NCI-H510A (cell line): ENCODE measurements at regions not wholly inside any gene's neighbourhood (a gene's known extent, or its start where the extent isn't known, plus 50 kb on each side); places are given as distances from the start of the nearest gene placed in this dataset.

Source experiments
- DNase-seq: peaks from one replicate; lab custom pipeline; 2025; lab: John Stamatoyannopoulos, UW

DNA sequence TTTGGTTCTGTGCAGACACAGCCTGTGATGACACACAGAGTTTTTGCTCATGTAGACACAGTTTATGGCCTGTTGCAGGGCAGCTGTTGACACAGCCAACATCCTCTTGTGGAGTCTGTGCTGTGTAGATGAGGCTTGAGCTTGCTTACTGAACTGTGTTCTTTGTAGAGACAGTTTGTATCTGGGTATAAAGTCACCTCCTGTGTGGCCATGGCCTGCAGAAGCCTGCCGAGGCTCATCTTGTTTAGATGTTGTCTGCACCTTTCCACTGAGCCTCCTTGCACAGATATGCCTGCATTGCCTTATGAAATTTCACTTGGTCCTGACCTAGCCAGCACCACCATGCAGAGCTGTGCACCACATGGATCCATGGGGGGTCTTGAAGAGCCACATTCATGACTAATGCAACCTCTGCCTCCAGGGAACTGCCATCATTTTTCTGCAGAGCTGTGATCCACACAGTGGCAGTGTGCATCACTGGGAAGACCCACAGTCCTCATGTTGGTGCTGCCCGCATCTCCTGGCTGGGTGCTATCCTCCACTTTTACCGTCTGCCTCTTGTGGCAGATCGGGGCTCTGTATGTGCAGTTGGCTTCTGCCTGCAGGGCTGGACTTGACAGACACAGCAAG is 198.0 kb upstream of the MAMLD1 start:
- DNase-seq, result no peak

DNA sequence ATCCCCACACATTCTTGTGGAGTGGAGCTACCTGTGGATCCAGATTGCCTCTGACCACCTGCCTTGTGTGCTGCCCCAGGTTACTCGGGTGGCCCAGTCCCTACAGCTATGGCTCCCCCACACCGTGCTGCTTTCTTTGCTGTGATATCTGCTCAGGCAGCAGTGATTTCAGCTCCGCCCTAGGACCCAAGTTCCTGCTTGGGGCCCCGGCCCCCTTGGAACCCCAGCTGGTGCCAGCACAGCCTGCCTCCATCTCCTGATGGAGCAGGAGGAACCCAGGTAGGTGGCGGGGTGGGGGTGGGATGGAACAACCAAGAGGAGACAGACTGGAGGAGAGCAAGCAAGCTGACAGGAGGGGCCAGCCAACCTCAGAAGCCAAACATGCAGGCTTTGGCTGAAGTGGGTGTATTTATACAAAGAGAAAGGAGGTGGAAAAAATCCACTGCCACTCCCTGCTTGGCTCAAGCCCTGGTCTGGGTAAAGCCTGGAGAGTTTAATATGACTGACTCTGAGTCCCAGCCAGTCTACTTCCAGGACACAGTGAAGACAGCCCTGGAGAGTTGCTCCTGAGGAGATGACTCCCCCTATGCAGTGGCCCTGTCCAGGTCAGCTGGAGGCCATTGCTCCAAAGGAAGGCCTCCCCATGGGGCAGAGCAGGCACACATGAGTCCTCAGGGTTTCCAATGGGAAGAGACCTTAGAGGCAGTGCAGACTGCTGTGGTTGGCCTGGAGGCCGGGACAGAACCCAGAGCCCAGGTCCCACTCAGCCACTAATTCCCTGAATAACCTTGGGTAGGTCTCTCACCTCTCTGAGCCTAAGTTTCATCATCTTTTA is 197.1 kb upstream of the MAMLD1 start:
- DNase-seq, result no peak

DNA sequence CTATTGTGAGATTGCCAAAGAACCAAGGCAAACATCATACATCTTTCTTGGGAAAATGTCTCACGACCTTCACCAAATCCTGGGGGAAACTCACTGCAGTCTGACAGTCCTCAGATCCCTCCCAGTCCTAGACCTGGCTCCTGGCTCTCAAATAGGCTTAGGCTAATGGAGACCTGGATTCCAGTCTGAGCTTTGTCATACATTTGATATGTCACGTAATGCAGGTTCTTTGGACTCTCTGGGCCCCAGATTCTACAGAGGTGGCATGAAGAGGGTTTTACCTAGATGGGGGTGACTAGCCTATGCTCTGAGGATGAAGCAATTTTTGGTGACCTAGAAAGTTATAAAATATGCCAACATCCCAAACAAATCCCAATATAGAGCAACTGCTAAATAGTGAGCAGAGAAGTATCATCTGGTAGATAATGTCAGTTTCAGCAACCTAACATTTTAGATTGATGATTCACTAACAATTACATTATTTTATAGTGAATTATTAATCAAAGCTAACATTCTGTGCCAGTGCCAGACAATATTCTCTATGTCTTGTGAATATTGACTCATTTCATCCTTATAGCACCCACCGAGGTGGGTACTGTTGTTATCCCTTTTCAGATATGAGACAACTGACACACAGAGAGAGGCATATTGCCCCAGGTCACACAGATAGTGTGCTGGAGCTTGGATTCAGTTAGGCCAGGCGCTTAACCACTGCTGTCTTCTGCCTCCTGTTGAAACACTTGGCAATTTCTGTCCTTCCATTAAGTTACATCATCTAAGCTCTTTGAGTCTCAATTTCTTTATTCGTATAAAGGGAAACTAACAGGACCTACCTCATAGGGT is 195.4 kb upstream of the MAMLD1 start:
- no peak for DNase-seq

DNA sequence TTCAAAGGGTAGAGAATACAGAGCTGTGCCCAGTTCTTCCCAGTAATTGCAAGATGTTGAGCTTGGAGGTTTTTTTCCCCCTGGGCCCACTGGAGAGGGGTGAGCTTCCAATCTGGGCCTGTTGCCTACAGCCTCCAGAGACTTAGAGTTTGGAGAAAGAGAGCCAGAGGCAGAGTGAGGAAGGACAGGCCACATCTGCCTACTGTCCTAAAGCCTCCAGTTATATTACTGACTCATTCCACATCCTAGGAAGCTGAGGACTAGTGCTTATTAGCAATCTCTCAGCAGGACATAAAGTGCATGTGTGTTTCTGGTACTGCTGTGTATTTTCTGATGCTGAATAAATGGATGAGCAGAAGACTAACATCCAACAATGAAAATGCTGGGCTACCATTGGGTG is 181.0 kb upstream of the MAMLD1 start:
- DNase-seq, result no peak

DNA sequence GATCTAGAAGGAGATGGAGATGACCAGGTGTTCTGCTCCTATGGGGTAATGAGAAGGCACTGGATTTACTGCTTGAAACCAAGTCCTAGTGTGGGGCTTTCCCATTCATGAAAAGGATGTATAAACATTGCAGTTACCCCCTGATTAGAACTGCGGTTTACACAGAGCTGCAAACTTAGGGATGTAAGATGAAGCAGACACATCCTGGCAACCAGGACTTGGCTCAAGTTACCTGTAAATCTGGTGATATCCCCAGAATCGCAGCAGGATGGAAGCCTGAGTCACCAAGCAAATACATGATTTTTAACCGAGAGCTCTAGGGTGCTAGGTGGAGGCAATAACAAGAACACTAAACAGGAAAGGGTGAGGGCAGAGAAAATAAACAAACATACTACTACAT is 178.6 kb upstream of the MAMLD1 start:
- DNase-seq, result no peak

DNA sequence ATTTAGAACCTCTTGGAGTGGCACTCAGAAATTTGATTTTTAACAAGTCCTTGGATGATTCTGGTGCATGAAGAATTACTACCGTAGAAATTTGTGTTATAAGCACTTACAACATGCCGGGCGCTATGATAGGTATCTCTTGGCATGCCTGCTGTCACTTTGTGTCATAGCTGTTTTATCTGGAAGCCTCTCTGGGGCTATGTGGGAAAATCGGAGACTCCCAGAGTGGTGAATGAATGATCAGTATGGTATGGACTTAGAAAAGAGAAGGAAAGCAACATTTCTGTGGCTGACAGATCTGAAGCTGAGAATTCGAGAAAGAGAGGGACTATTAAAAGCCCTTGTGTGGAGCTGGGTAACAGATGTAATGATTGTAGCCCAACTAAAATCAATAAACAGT is 177.4 kb upstream of the MAMLD1 start:
- DNase-seq, result no peak

DNA sequence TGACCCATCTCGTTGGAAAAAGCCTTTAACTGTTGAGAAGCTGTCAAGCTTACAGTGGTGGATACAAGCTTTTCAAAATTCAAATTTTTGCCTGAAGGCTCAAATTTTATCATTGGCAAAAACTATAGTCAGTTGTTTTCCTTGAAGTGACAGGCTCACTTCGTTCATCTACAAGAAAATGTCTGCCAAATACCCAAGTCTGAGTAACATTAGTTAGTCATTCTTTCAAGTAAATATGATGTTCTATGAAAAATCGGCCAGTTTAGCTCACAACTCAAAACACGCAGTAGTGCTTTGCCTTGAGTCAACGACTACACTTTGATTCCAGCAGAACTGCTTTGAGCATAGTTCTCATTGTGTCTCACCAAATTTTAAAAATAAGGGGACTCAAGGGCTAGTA is 170.3 kb upstream of the MAMLD1 start:
- DNase-seq, result no peak

DNA sequence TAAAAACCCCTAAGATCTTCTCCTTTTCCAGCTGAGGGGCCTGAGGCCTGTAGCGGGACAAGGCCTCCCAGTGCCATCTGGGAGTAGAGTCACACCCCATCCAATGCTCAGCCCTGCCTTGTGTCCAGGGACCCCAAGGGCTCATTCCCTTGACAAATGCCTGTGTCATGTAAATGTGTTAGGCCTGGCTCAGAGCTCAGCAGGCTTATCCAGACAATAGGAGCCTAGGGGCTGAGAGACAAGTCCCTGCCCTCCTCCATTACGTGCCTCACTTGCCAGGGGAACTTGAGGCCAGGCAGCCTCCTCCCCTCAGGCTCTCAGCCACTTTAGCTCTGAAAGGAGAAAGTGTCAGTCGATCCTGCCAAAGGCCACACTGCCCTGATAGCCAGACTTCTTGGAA is 166.8 kb upstream of the MAMLD1 start:
- DNase-seq, result no peak

DNA sequence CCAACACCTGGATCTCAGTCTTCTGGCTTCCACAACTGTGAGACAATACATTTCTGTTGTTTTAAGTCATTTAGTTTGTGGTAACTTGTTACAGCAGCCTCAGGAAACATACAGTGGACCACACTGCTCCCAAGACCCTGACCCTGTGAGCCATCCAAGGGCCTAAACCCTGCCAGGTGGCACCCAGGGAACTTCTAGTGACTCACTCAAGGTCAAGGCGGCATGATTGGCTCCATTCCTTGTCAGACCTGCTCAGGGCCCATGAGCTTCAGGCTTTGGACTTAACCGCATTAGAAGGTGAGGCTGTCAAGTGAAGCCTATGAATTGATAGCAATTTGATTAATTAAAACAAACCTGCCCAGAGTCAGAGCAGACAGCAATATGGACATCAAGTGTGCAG is 165.7 kb upstream of the MAMLD1 start:
- DNase-seq, result no peak

DNA sequence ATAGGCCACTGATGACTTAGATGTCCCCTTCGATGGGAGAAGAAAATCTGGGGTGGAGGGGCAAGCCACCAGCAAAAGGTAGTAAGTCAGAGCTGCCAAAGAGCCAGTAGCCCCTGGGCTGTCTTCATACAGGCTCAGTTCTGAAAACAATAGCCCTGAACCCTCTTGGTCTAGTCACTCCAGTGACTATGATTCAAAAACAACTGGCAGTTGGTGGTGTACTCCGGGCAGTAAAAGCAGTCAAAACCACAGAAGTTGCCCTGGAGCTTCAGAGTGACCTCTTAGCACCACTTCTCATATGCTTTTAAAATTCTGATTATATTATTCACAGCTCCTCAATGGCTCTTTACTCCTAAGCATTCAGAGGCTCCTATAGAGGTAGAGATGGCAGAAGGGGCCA is 164.3 kb upstream of the MAMLD1 start:
- no peak for DNase-seq

DNA sequence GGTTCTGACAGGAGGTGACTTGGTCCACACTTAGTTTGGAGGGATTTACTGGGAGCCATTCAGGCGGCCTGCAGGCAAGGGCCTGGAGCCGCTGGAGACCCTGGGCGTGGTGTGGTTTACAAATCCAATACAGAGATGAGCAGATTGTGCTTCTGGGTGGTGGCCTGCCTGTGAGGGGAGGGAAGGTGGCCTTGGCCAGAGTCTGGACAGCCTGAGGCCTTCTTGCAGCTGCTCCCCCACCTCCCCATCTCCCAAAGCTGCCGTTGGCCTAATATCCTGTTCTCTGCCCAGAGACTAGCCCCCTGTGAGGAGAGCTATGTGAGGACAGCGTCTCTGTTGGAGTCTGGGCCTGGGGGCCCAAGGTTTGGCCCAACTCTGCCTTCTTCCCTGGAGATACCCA is 163.9 kb upstream of the MAMLD1 start:
- DNase-seq, result no peak

DNA sequence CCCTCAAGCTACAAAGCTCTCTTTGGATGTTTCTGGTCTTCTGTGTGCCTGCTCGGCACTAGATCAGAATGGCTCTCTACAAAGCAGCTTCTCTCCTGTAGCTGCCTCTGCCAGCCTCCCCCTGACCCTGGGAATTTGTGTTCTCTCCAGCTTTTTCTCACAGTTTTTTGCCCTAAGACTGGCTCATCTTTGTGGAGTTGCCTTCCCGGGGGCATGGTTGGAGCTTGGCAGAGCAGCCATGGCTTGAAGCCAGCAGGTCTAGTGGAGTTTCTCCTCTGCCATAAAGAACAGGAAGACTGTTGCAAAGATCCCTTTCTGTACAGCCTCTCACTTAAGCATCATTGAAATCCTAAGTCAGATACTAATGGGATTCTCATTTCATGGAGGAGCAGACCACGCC is 163.3 kb upstream of the MAMLD1 start:
- DNase-seq, result no peak

DNA sequence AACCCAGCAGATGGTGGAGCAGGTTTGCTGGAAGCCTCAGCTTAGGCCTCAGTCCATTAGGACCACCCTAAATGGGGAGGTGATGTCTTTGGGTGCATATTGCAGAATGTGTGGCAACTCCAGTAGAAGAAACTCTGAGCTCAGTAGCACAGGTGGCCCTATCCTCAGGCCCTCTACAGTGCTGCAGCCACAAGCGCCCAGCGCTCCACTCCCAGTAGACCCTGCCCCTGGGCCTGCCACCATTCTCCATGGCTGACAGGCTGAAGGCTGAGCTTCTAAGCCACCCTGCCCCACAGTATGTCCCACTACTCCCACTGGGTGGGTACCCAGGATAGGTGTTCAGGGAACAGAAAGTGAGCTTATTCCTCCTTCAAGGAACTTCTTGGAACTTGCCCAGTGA is 162.8 kb upstream of the MAMLD1 start:
- DNase-seq, result no peak

DNA sequence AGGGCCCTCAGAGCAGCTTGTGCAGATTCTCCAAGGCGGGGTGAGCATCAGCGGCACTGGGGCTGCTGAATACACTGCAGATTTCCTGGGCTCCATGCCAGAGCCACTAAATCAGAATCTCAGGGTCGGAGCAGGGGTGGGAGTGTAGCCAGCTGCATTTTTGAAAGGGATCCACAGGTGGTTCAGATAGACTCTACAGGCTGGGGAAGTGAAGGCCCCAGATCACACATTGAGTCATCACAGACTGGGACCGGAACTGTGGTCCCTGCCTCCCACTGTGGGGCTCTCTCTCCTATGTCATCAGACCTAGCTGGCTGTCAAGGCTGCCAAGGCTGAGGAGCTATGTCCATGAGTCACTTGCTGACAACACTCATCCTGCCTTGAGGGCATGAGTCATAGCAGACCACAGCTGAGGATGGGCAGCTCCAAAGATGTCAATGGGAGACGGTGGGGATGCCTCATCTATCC is 162.3 kb upstream of the MAMLD1 start:
- DNase-seq, result no peak

DNA sequence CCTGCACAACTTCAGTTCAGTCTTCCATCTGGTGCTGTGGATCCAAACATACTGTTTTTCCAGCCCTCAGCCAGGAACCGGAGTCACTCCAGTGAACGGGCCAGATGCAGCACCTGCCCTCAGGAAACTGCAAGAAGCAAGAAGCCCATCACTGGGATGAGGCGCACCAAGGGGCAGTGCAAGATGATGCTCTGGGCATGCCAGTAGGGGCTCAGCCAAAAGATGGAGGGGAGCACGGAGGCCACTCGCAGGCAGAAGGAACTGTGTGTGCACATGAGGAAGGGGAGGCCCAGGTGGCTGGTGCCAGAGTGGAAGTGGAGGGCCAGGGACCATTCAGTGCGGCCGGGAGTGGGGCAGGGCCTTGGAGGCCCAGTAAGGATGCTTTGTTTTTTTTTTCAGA is 161.7 kb upstream of the MAMLD1 start:
- no peak for DNase-seq

DNA sequence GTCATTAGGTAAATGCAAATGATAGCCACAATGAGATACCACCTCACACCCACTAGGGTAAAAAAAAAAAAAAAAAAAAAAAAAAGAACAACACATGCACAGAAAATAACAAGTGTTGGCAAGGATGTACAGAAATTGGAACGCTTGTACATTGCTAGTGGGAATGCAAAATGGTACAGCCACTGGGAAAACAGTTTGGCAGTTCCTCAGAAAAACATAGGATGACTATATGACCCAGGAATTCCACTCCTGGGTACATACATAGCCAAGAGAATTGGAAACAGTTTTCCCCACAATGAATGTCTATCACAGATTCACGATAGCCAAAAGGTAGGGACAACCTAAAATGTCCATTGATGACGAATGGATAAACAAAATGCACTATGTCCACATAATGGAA is 161.3 kb upstream of the MAMLD1 start:
- DNase-seq, result no peak

DNA sequence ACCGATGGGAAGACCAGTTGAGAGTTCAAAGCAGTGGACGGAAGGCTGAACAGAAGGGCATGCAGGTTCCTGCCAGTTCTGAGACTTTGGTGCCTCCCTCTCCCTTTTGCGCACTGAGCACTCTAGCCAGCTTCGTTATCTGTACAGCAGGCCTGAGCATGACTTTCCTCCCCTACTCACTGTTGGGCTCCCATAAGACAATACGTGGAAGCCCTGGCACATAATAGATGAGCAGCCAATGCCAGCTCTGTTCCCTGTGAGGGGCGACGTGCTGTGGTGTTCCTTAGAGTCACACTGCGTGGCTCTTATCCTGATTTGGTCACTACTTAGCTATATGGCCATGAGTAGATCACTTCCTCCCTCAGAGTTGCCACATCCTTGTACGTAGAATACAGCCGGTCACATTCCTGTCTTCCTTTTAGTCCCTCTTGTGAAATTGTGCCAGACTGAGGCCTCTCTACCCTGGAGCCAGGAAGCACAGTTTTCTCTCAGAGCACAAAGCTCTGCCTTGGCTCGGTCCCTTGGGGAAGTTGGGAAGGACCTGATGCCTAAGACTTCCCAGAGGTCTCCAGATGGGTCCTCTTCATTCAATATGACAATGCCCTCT is 160.4 kb upstream of the MAMLD1 start:
- DNase-seq, result no peak

DNA sequence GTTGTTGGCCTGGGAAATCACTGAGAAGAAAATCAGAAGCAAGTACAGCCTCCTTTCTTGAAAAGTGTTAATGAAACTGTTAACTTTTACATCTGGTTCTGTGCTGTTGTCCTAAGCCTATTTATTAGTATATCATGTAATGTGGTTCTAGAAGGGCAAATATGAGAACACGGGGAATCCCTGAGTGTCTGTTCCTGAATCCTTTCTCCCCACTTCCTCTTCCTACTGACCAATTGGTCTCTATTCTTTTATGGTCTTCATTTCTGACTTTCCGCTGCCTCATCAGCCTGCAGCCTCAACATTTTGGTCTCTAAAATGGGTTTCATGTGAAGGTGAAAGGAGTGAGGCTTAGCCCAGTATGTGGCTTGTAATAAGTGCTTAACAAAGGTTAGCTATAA is 159.9 kb upstream of the MAMLD1 start:
- DNase-seq, result no peak

DNA sequence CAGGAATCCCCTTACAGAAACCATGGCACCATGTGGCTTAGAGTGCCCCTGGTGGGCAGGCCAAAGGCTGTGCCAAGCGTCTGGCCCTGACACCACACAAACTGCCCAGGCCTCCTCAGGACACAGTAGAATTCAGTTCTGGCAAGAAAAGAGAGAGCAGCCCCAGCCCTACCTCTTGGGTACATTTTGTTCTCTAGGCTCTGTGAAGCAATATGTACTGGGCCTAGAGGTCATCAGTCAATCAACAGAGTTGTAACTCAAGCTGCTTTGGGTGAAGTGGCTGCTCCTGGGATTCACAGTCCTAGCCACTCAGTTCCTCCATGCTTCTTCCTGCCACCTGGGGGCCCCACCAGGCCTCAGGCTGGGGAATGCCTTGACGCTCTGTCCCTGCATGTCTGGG is 158.1 kb upstream of the MAMLD1 start:
- no peak for DNase-seq

DNA sequence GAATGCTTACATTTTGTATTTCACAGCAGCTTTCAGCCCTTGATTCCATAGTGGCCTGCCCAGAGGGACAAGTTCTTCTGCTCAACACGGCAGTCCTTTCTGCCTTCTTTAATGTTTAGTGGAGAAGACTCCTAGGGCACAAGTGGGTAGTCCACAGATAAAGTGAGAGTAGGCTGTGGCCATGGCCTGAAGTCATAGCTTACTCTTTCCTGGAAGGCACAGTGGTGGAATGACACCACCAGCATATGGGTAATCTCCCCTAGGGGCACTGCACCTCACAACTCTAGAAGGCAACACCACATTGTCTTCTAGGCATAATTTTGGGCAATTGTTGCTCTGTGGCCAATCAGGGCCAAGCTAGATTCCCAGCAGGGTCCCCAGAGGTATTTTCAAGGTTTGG is 155.4 kb upstream of the MAMLD1 start:
- no peak for DNase-seq

DNA sequence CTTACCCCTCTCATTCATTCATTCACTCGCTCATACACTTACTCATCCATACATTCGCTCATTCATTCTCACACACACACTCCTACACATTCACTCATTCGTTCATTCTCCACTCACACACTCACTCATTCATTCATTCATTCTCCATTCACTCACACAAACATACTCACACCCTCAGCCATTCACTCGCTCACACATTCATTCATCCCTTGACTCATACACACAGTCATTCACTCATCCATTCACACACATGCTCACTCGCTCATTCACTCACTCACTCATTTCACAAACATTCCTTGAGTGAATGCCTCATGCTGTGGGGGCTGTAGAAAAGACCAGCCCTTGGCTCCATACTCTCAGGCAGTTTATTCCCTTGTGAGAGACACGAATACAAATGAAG is 151.1 kb upstream of the MAMLD1 start:
- DNase-seq, result no peak

DNA sequence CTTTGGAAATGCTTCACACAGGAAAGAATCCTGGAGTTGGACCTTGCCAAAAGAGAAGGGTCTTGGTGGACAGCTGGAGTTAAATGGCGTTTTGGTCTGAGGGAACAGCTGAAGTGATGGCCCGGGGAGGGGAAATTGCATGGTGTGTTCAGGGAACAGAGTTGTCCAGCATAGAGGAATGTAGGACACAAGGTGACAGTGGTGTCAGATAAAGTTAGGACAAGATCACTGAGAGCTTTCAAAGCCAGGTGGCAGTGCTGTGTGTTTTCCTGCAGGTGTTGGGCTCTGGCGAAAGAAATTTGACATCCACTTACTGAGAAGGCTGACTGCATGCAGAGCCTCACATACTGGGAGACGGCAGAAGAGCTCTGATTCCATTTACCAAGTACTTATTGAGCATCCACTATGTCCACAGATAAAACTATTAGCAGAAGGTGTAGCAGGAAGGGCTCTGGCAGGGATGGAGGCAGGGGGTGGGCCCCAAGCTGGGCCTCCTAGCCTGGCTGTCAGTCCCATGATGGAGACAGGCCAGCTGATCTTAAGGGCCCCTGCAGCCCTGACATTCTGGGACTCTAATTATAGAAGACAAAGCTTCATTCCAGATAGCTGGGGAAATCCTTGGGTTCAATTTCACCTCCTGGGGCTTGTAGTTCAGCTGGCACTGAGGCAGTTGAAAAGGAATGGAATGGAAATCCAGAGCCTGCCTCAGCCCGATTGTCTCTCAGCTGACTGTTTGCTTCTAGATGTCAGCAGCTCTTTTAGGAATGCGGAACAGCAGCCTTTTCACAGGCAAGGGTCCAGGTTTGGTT is 150.2 kb upstream of the MAMLD1 start:
- DNase-seq, result no peak
